ENCODE measurements at regions not wholly inside any gene's neighbourhood (a gene's known extent, or its start where the extent isn't known, plus 50 kb on each side); places are given as distances from the start of the nearest gene placed in this dataset.
"Not testable (repeated sequence)": the region's sequence is repeated elsewhere in the genome, so short reads cannot be mapped to it uniquely, and the experiment has no call there.

- no peak for DNase-seq
Measured at GRCh38 chr2:49661809-49662208, 507.5 kb upstream of the FSHR start.

- DNase-seq, result no peak
Measured at GRCh38 chr2:49656853-49657252, 502.5 kb upstream of the FSHR start.

GRCh38 chr2:49643149-49643548 is 488.8 kb upstream of the FSHR start:
- no peak for DNase-seq

- DNase-seq, result no peak
Measured at GRCh38 chr2:49640630-49641029, 486.3 kb upstream of the FSHR start.

- no peak for DNase-seq
Measured at GRCh38 chr2:49621016-49621415, 466.7 kb upstream of the FSHR start.

- no peak for DNase-seq
Measured at GRCh38 chr2:49619804-49620203, 465.5 kb upstream of the FSHR start.

GRCh38 chr2:49618491-49618890 is 464.2 kb upstream of the FSHR start:
- DNase-seq, result no peak

DNA sequence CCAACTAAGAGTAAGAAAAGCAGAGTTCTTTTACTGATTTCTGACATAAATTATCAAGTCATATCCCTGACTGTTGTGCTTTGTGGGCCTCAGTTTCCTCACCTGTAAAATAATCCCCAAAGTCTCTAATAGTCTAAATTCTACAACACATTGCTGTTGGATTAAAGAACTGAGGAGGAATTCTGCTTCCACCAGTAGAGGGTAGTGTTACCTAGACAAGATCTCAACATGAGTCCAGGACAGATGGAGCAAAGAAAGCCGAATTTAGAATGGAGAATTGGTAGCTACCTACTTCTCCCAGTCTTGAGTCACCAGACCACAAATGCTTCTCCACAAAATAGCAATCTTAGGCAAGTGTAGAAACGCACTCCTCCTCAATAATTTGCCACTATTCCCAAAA is 462.5 kb upstream of the FSHR start:
- DNase-seq, result no peak

DNA sequence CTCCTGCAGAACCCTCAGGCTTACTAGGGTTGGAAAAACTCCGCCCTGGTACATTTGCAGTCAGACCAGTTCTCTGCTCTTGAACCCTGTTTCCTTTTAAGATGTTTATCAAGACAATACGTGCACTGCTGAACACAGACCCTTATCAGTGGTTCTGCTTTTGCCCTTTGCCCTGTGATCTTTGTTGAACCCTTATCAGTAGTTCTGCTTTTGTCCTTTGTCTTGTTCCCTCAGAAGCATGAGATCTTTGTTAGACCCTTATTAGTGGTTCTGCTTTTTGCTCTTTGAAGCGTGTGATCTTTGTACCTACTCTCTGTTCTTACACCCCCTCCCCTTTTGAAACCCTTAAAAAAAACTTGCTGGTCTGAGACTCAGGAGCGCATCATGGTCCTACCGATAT is 457.5 kb upstream of the FSHR start:
- DNase-seq, result not testable (repeated sequence)

DNA sequence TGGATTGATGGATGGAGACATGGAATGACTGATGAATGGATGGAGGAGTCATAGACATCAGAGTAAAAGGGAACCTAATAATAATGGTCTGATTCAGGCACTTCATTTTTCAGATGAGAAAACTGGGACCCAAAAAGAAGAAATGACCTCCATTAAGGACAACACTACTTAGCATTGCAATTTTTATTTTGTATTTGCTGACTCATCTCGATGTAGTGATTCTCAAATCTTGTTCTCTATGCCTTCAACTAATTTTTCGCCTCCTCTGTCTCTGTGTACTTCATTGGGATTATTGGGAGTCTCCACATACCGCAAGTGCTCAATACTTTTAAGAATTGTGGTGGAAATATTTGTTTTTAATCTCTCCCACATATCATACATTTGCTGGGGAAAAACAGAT is 446.2 kb upstream of the FSHR start:
- no peak for DNase-seq

- DNase-seq, result no peak
Measured at GRCh38 chr2:49598231-49598630, 443.9 kb upstream of the FSHR start.

- DNase-seq, result no peak
Measured at GRCh38 chr2:49585921-49586320, 431.6 kb upstream of the FSHR start.

GRCh38 chr2:49582946-49583345 is 428.6 kb upstream of the FSHR start:
- no peak for DNase-seq

DNA sequence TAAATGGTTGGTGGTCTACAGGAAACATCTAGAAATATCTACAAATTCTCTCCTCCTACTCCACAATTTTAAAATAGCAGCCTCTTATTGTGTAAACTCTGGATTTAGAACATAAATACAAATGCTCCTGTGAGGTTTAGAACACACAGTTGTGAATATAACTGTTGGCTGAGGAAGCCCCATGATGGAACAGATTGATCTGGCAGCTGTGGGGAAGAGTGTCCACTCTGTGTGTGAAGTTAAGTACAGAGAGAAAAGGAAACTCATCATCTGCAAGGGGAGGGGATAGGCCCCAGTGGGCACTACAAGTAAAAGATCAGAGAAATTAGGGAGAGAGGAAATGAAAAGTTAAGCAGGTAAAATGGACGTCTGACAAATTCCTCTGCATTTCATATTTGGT is 422.7 kb upstream of the FSHR start:
- no peak for DNase-seq

DNA sequence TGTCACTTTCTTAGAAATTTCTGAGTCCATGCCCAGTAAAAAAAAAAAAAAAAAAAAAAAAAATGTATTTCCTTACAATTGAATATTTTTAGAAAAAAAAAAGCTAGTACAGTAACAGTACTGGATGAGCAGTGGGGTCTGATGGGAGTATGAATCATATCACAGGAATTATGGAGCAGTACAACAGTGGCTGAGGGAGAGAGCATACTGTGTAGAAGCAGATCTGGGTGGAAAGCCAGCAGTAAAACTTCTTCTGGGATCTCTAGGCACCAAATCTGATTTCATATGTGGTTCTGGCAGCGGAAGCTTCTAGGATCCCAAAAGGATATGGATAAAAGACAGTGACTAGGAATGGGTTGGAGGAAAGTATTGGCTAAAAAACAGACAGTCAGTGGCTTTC is 414.9 kb upstream of the FSHR start:
- no peak for DNase-seq

DNA sequence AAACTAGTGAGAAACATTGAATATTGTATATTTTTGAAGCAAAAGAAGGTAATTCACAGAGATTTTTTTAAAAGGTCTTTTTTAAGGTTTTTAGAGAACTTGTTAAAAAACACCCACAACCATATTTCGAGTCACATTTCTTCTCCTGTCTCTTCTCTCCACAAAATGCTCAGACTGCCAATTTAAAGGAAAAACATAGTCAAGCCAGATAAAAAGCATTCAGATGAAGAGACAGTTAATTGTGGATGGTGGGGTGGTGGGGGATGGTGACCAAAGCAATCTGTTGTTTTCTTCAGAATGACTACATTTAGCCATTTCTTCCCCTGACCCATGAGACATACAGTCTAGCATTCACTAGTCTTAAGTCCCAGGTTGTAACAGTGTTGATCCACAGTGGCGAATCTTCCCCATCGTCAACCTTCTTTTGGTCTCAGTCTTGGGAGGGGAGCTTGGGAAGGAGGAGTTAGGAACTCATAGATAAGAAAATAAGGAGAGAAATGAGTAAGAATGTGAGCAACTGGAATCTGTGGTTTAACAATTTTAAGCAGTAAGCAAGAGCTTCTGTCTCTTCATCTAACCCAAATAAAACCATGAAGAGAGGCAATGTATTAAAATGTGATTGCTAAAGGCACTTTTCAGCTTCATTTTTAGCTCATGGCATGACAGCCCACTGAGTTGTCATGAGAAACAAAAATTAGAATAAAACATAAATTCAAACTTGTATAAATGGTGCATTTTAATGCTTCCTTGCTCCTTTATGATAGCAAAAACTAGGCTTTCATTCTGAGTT is 413.7 kb upstream of the FSHR start:
- no peak for DNase-seq

- no peak for DNase-seq
Measured at GRCh38 chr2:49567021-49567420, 412.7 kb upstream of the FSHR start.

DNA sequence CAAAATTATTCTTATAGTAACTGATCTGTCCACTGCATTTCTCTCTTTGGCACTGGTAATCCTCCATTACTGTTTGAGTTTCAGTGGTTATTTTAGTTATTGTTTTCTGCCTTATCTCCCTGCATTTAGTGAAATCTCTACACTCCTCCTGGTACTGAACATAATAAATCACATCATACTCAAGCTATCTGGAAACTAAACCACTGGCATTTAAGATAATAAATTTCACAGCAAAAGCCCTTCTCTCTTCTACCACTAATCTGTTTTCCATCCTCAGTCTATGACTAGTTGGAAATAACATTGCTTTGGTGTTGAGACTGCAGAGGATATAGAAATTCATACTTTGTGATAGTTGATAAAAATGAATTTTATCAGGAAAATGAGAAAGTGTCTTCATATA is 399.3 kb upstream of the FSHR start:
- DNase-seq, result no peak

GRCh38 chr2:49532702-49533101 is 378.4 kb upstream of the FSHR start:
- DNase-seq, result no peak

- DNase-seq, result no peak
Measured at GRCh38 chr2:49515996-49516782, 361.9 kb upstream of the FSHR start.

DNA sequence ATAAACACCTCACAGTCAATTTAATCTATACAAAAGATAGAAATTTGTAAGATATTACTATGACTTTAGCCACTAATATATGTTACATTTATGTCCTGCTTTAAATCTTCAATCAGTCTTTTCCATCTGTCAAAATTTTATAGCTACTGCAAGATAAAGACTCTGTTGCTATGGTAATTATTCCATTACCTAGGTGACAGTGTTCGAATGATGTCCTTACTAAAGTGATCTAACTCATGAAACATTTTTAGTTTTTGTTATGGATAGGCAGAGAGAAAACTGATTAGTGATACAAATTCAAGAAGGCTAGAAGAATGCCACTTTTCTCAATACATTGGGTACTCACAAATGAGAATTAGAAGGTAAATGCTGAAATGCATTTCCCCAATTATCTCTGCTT is 359.9 kb upstream of the FSHR start:
- DNase-seq, result no peak

- DNase-seq, result no peak
Measured at GRCh38 chr2:49490710-49491109, 336.4 kb upstream of the FSHR start.

- DNase-seq, result no peak
Measured at GRCh38 chr2:49487139-49487538, 332.8 kb upstream of the FSHR start.

DNA sequence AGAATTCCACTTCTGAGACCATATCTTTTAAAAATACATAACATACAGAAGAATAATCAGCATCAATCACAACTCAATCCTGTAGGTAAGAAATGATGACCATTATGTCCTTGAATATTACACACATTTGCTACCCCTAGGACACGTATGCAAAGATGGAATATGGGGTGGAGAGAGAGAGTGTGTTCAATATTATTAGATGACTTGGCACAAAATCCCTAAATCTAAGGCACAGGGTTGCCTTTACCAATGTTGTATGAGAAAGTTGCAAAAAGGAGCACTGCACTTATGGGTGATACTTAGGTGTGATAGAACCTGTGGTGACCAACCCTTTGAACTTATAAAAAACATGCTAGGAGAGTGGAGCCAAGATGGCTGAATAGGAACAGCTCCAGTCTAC is 326.2 kb upstream of the FSHR start:
- DNase-seq, result no peak
